ENCODE measurements at regions not wholly inside any gene's neighbourhood (a gene's known extent, or its start where the extent isn't known, plus 50 kb on each side); places are given as distances from the start of the nearest gene placed in this dataset.

- DNase-seq: no peak
- no peak for TF ChIP-seq CTCF (IDR thresholded peaks at IDR 0.05)
- no peak overlapping the region for H3K4me3 ChIP-seq
- no peaks in the 10 kb centered on the region for H3K9me3 ChIP-seq
- no peaks in the 10 kb centered on the region for H3K36me3 ChIP-seq (ENCODE audit: low read depth)
- H3K4me1 ChIP-seq (ENCODE audit: low read depth): no peaks in the 10 kb centered on the region
- intact Hi-C loops (cut with DNase I, micrococcal nuclease): no loop called here
- peak; percentile 35 for ATAC-seq
Observed at GRCh38 chr18:64287926-64288325, 139.0 kb upstream of the LINC00305 start.

GRCh38 chr18:64283059-64283458 lies 134.2 kb upstream of the LINC00305 start:
- Histone ChIP-seq H3K36me3 (ENCODE audit: low read depth) (no peaks in the 10 kb centered on the region), H3K9me3 (no peaks in the 10 kb centered on the region), H3K4me1 (ENCODE audit: low read depth) (no peaks in the 10 kb centered on the region), H3K4me3 (no peak overlapping the region)
- no peak for TF ChIP-seq CTCF (IDR thresholded peaks at IDR 0.05)
- intact Hi-C loops (cut with DNase I, micrococcal nuclease): no loop called here
- no peak for ATAC-seq
- DNase-seq: no peak

- TF ChIP-seq CTCF (IDR thresholded peaks at IDR 0.05): no peak
- ATAC-seq (no peak), DNase-seq (no peak)
- H3K4me1 ChIP-seq (ENCODE audit: low read depth): no peaks in the 10 kb centered on the region
- H3K4me3 ChIP-seq: no peak overlapping the region
- H3K36me3 ChIP-seq (ENCODE audit: low read depth): no peaks in the 10 kb centered on the region
- intact Hi-C loops (cut with DNase I, micrococcal nuclease): no loop called here
- H3K9me3 ChIP-seq: no peaks in the 10 kb centered on the region
Observed at GRCh38 chr18:64278026-64278425, 129.1 kb upstream of the LINC00305 start.

GRCh38 chr18:64276311-64277090 lies 127.6 kb upstream of the LINC00305 start:
- Histone ChIP-seq H3K4me1 (ENCODE audit: low read depth) (no peaks in the 10 kb centered on the region), H3K4me3 (no peak overlapping the region), H3K36me3 (ENCODE audit: low read depth) (no peaks in the 10 kb centered on the region), H3K9me3 (no peaks in the 10 kb centered on the region)
- intact Hi-C loops (cut with DNase I, micrococcal nuclease): no loop called here
- DNase-seq (no peak), ATAC-seq (no peak)
- TF ChIP-seq CTCF (IDR thresholded peaks at IDR 0.05): no peak

GRCh38 chr18:64275593-64276300 lies 126.9 kb upstream of the LINC00305 start:
- no peak for TF ChIP-seq CTCF (IDR thresholded peaks at IDR 0.05)
- intact Hi-C loops (cut with DNase I, micrococcal nuclease): no loop called here
- DNase-seq: no peak
- Histone ChIP-seq H3K4me1 (ENCODE audit: low read depth) (no peaks in the 10 kb centered on the region), H3K4me3 (no peak overlapping the region), H3K36me3 (ENCODE audit: low read depth) (no peaks in the 10 kb centered on the region), H3K9me3 (no peaks in the 10 kb centered on the region)
- ATAC-seq: peak; percentile 33

Measured in mucosa of descending colon (tissue), 3 donors.